ENCODE measurements at regions not wholly inside any gene's neighbourhood (a gene's known extent, or its start where the extent isn't known, plus 50 kb on each side); places are given as distances from the start of the nearest gene placed in this dataset.

- no peak overlapping the region for H3K4me3 Mint-ChIP-seq
- H3K27me3 Mint-ChIP-seq = peaks cover 6% of the 10 kb centered on the region
- H3K36me3 Mint-ChIP-seq (ENCODE audit: low read depth) = no peaks in the 10 kb centered on the region
- H3K27ac Mint-ChIP-seq = no peak overlapping the region
- ATAC-seq = no peak
- no peaks in the 10 kb centered on the region for H3K4me1 Mint-ChIP-seq
- H3K9me3 Mint-ChIP-seq = peaks cover 8% of the 10 kb centered on the region
- DNase-seq = no peak
Observed at GRCh38 chr10:58993480-58994221, 182.8 kb upstream of the PHYHIPL start.

DNA sequence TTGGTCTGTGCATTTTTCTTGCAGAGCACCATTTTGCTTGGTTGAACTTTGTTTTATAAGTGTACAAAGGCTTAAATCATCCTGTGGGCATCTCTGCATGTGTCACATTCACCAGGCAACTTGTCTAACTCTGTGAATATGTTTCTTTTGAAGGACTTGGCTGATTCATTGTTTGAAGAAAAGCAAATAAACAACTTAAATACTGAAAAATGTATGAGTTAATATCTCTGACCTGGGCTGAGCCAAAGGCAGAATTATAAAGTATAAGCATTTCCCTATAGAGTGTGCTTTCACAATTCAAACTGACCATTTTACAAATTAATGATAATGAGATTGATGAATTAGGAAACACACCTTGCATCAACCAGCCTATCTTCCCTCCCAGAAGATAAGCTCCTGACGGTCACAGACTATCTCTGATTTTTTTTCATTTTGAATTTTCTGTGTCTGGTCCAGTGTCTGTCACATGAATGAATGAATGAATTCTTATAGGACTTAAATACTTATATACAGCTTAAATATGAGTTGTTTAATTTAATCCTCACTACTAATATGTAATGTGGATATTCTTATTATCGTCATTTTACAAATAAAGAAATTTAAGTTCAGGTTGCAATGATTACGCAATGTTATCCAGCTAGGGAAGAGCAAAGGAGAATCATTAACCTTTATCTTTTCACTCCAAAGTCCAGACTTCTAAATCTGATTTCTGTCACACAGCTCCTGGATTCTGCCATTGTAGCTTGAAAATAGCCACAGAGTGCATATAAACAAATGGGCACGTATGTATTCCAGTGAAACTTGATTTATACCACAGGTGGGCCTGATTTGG, 182.0 kb upstream of the PHYHIPL start:
- Mint-ChIP-seq H3K36me3 (ENCODE audit: low read depth) (no peaks in the 10 kb centered on the region), H3K4me1 (no peaks in the 10 kb centered on the region), H3K9me3 (peaks cover 7% of the 10 kb centered on the region), H3K27me3 (peaks cover 6% of the 10 kb centered on the region), H3K27ac (no peak overlapping the region), H3K4me3 (no peak overlapping the region)
- no peak for DNase-seq
- ATAC-seq = no peak

DNA sequence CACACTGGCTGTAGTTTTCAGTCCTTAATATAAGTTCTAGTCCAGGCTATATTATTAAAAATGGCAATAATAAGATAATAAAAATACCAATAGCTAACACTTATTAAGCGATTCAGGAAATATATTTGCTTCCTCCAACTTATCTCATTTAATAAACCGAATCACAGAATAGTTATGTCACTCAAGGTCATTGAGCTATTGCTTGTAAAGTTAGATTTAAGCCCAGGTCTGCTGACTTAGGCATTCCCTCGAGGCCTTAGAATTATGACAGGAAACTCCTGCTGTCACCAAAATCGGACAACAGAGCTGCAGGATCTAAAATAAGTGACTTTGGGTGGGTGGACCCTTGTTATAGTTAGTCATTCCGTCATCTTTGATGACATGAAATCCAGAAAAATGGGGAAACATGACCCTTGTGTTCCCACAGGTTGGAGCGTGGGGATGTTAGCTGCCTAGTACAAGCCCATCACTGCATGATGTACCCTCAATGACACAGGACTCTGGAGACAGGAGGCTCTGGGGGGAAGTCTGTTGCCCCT, 181.3 kb upstream of the PHYHIPL start:
- H3K27ac Mint-ChIP-seq = no peak overlapping the region
- DNase-seq (no peak), ATAC-seq (no peak)
- H3K36me3 Mint-ChIP-seq (ENCODE audit: low read depth) = no peaks in the 10 kb centered on the region
- H3K9me3 Mint-ChIP-seq = peaks cover 4% of the 10 kb centered on the region
- H3K4me3 Mint-ChIP-seq = no peak overlapping the region
- H3K4me1 Mint-ChIP-seq = no peaks in the 10 kb centered on the region
- H3K27me3 Mint-ChIP-seq = peaks cover 6% of the 10 kb centered on the region

- no peak overlapping the region for H3K27ac Mint-ChIP-seq
- H3K4me3 Mint-ChIP-seq = no peak overlapping the region
- H3K9me3 Mint-ChIP-seq = peaks cover 4% of the 10 kb centered on the region
- ATAC-seq = no peak
- H3K27me3 Mint-ChIP-seq = peaks cover 6% of the 10 kb centered on the region
- no peaks in the 10 kb centered on the region for H3K36me3 Mint-ChIP-seq (ENCODE audit: low read depth)
- no peaks in the 10 kb centered on the region for H3K4me1 Mint-ChIP-seq
- DNase-seq = no peak
Observed at GRCh38 chr10:58996063-58996462, 180.4 kb upstream of the PHYHIPL start.

- no peaks in the 10 kb centered on the region for H3K4me1 Mint-ChIP-seq
- H3K9me3 Mint-ChIP-seq = peaks cover 4% of the 10 kb centered on the region
- no peak overlapping the region for H3K27ac Mint-ChIP-seq
- H3K4me3 Mint-ChIP-seq = no peak overlapping the region
- no peak for DNase-seq
- no peak for ATAC-seq
- peaks cover 6% of the 10 kb centered on the region for H3K27me3 Mint-ChIP-seq
- no peaks in the 10 kb centered on the region for H3K36me3 Mint-ChIP-seq (ENCODE audit: low read depth)
Observed at GRCh38 chr10:58996866-58997265, 179.6 kb upstream of the PHYHIPL start.

DNA sequence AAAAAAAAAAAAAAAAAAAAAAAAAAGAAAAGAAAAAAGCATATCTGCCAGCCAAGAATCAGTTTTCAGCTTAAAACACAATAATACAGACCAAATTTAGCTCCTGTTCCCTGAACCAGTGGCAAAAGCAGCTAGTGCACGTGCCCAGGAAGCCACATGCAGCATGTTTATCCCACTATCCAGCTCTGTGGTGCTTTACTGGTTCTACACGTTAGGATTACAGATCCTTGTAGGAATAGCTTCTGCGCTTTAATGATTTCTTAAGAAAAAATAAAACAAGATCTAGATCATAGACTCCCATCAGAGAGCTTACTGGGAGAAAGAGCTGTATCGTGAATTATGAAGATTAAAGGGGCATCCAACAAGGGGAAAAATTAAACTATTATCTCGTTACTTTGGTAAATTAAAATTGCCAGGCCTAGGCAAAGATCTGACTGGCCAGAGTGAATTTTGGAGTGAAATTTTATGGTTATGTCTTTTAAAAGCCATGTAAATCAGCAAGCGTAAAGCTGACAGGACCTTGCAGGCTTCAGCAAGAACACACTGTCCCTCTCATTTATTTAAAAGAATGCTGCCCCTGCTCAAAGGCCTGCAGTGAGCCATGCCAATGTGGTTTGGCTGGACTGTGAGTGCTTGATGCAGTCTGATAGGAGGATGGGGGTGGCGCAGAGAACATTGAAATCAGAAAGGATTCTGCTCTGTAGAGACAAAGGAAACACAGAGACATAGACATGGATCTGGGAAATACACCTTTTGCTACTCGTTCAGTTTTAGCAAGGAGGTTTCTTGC, 177.3 kb upstream of the PHYHIPL start:
- H3K27ac Mint-ChIP-seq = no peak overlapping the region
- no peaks in the 10 kb centered on the region for H3K36me3 Mint-ChIP-seq (ENCODE audit: low read depth)
- no peak for ATAC-seq
- no peak for DNase-seq
- H3K4me3 Mint-ChIP-seq = no peak overlapping the region
- H3K27me3 Mint-ChIP-seq = peaks cover 6% of the 10 kb centered on the region
- H3K9me3 Mint-ChIP-seq = peaks cover 4% of the 10 kb centered on the region
- H3K4me1 Mint-ChIP-seq = no peaks in the 10 kb centered on the region

DNA sequence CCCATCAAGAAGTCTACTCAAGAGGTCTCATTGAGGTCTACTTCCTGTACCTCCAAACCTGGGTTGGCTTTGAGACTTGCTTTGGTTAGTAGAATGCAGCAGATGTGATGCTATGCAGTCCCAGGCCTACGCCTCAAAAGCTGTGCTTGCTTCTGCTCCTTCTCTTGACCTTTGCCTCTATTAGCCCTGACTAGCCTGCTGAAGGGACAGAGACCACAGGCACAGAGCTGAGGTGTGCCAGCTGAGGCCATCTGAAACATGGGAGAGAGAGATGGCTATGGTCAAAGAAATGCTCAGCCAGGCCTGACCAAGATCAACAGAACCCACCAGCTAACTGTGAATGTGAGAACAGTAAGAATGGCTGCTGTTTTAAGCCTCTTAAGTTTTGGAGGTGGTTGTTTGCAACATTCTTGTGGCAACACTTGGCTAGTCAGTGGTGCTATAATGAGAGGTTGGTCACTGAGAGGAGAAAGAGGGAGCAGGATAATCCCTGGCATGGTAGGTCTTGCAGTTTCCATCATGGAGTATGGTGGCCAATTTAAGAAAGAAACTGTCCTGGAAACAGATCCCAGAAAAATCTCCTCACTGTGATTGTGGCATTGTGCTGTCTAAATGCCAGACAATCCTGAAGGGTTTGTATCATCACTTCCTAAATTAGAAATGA, 176.1 kb upstream of the PHYHIPL start:
- no peak overlapping the region for H3K27ac Mint-ChIP-seq
- H3K4me3 Mint-ChIP-seq = no peak overlapping the region
- DNase-seq (no peak), ATAC-seq (no peak)
- no peaks in the 10 kb centered on the region for H3K4me1 Mint-ChIP-seq
- peaks cover 4% of the 10 kb centered on the region for H3K9me3 Mint-ChIP-seq
- H3K36me3 Mint-ChIP-seq (ENCODE audit: low read depth) = no peaks in the 10 kb centered on the region
- peaks cover 4% of the 10 kb centered on the region for H3K27me3 Mint-ChIP-seq

DNA sequence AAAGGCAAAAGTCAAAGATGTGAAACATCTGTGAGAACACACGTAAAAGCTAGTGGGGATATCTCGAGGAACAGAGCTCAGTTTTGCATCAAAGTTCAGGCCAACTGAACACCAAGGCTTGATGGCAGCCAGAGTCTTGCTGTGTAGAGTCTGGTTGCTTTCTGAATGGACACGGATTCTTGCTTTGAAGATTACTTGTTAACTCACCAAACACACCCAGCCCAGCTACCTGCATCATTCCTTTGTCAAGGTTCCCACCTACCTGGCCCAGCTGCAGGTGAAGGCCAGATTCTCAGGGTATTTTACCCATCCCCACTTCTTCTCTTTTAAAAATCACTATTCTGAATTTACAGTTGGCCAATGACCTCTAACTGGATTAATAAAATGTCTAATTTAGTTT, 174.4 kb upstream of the PHYHIPL start:
- H3K4me1 Mint-ChIP-seq = no peaks in the 10 kb centered on the region
- H3K4me3 Mint-ChIP-seq = no peak overlapping the region
- DNase-seq = no peak
- no peaks in the 10 kb centered on the region for H3K36me3 Mint-ChIP-seq (ENCODE audit: low read depth)
- H3K9me3 Mint-ChIP-seq = no peaks in the 10 kb centered on the region
- H3K27me3 Mint-ChIP-seq = no peaks in the 10 kb centered on the region
- no peak overlapping the region for H3K27ac Mint-ChIP-seq
- ATAC-seq = no peak

DNA sequence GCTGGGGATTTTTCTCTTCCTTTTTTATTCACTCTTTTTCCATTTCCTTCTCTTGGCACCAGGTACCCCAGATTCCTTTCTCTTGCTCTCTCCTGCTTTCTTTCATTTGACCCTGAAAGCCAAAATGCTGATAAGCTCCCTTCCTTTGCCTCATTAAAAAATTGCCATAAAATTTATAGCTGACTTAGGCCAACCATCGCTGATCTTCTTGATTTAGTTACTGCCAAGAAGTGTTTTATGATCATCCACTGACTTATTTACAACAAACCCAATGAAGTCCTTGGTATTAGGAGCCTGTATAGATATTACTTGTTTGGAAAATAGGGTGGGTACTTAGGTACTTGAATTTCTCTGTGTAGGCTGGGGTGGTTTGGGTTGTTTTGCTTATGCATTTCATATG, 173.2 kb upstream of the PHYHIPL start:
- no peaks in the 10 kb centered on the region for H3K4me1 Mint-ChIP-seq
- no peaks in the 10 kb centered on the region for H3K9me3 Mint-ChIP-seq
- no peak overlapping the region for H3K27ac Mint-ChIP-seq
- H3K36me3 Mint-ChIP-seq (ENCODE audit: low read depth) = no peaks in the 10 kb centered on the region
- ATAC-seq (no peak), DNase-seq (no peak)
- H3K27me3 Mint-ChIP-seq = no peaks in the 10 kb centered on the region
- H3K4me3 Mint-ChIP-seq = no peak overlapping the region

- H3K36me3 Mint-ChIP-seq (ENCODE audit: low read depth) = no peaks in the 10 kb centered on the region
- no peaks in the 10 kb centered on the region for H3K9me3 Mint-ChIP-seq
- no peaks in the 10 kb centered on the region for H3K27me3 Mint-ChIP-seq
- DNase-seq (no peak), ATAC-seq (no peak)
- no peak overlapping the region for H3K4me3 Mint-ChIP-seq
- no peak overlapping the region for H3K27ac Mint-ChIP-seq
- no peaks in the 10 kb centered on the region for H3K4me1 Mint-ChIP-seq
Observed at GRCh38 chr10:59004392-59004791, 172.1 kb upstream of the PHYHIPL start.

DNA sequence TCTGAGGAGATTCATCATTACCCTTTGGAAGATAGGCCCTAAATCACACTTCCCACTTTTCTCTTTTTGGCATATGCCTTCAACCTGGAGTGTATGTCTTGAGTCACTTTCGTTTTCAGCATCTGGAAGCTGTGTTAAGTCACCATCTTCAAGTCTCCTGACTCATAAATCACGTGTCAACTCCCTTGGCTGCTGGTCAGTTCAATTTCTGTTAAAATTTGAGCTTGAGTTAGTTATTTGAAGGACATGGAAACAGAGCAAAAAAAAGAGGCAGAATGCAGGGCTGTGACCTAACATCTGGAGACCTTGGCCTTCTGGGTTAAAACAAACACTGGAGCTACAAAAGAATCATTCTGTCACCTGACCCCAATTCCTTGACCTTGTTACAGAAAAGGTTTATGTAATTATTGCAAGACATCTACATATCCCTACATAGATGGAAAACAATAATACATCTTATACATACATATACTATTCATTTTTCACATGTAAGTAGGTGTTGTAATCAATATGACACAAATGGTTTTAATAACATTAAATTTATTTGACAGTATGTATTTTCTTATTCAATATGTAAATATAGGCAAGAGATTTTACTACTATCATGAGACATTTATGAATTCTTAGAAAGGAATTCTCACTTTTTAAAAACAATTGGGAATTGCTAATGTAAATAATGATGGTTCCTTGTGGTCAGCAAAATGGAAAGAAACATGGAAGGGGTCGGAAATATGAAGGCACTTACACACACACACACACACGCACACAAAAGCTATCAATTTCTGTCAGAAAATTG, 169.7 kb upstream of the PHYHIPL start:
- H3K27me3 Mint-ChIP-seq = no peaks in the 10 kb centered on the region
- ATAC-seq (no peak), DNase-seq (no peak)
- H3K36me3 Mint-ChIP-seq (ENCODE audit: low read depth) = no peaks in the 10 kb centered on the region
- no peak overlapping the region for H3K27ac Mint-ChIP-seq
- no peaks in the 10 kb centered on the region for H3K9me3 Mint-ChIP-seq
- no peaks in the 10 kb centered on the region for H3K4me1 Mint-ChIP-seq
- no peak overlapping the region for H3K4me3 Mint-ChIP-seq

DNA sequence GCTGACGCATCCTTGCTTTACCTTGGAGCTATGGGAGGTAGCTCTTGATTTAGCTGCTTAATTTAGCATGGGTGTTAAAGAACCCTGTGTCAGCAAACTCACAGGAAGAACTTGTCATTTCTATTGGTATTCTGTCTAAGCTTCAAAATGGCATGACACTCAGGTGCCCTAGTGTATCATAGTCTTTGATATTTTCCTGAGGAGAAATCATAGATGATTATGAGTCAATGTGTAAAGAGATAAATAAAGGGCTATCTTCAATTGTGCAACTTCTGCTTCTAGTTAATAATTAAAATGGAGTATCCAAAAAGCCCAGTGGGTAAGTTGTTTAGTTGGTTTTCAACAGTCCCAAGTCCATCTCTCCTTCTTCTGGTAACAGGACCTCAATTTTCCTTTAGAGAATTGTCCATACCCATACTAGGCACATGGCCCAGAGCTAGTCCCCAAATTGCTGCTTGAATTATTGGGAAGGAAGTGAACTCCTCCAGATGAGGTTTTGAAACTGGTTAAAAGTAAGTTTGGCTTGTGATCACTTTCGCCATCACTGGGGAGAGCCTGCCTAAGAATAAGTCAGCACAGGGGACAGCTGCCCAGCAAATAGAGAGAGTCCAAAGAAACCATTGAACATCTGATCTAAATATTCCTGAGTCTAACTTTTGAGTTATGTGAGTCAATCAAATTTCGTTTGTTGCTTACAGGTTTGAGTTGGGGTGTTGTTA, 169.0 kb upstream of the PHYHIPL start:
- Mint-ChIP-seq H3K4me1 (no peaks in the 10 kb centered on the region), H3K27me3 (no peaks in the 10 kb centered on the region), H3K27ac (no peak overlapping the region), H3K9me3 (no peaks in the 10 kb centered on the region), H3K36me3 (ENCODE audit: low read depth) (no peaks in the 10 kb centered on the region), H3K4me3 (no peak overlapping the region)
- DNase-seq (no peak), ATAC-seq (no peak)

DNA sequence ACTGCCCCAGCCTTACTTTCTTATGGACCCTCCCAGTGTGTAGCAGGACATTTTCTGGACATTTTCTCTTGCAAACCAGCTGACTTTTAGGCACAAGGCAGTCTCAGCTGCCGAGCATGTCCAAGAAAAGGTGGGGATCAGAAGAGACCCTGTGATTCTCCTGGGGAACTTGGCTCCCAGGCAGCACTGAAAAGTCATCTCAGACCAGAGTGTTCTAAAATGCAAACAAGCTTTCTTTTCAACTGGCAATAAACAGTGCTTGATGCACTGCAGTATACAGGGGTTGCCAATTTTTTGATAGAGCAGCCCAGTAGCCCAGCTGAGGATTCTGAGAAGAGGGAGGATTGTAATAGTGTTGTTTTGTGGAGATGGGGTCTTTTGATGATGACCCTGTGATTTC, 168.0 kb upstream of the PHYHIPL start:
- ATAC-seq = no peak
- no peaks in the 10 kb centered on the region for H3K27me3 Mint-ChIP-seq
- no peak overlapping the region for H3K27ac Mint-ChIP-seq
- H3K9me3 Mint-ChIP-seq = no peaks in the 10 kb centered on the region
- DNase-seq = no peak
- no peaks in the 10 kb centered on the region for H3K4me1 Mint-ChIP-seq
- H3K4me3 Mint-ChIP-seq = no peak overlapping the region
- H3K36me3 Mint-ChIP-seq (ENCODE audit: low read depth) = no peaks in the 10 kb centered on the region

Measured in activated naive CD8-positive, alpha-beta T cell treated with anti-CD3 and anti-CD28 coated beads, Interleukin-2, amount 50 U/mL, for 24 hours (primary cell).